ENCODE measurements at regions not wholly inside any gene's neighbourhood (a gene's known extent, or its start where the extent isn't known, plus 50 kb on each side); places are given as distances from the start of the nearest gene placed in this dataset.

DNA sequence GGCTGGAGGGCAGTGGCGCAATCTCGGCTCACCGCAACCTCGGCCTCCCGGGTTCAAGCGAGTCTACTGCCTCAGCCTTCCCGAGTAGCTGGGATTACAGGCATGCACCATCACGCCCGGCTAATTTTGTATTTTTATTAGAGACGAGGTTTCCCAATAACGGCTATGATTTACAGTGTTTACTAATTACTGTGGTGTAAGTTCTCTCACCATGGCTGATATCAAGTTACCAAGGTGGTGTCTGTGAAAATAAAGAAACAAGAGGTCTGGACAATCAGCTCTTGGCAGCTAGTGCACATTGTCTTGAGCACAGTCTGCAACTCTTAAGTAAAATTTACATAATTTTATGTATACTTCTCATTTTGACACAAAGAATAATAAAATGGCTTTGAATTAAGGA, 385.5 kb upstream of the COX7C start:
- TF ChIP-seq EP300 (conservative IDR thresholded peaks at IDR 0.05; ENCODE audit: poor library complexity, severe bottlenecking) = no peak
- TF ChIP-seq, protein P1, sequence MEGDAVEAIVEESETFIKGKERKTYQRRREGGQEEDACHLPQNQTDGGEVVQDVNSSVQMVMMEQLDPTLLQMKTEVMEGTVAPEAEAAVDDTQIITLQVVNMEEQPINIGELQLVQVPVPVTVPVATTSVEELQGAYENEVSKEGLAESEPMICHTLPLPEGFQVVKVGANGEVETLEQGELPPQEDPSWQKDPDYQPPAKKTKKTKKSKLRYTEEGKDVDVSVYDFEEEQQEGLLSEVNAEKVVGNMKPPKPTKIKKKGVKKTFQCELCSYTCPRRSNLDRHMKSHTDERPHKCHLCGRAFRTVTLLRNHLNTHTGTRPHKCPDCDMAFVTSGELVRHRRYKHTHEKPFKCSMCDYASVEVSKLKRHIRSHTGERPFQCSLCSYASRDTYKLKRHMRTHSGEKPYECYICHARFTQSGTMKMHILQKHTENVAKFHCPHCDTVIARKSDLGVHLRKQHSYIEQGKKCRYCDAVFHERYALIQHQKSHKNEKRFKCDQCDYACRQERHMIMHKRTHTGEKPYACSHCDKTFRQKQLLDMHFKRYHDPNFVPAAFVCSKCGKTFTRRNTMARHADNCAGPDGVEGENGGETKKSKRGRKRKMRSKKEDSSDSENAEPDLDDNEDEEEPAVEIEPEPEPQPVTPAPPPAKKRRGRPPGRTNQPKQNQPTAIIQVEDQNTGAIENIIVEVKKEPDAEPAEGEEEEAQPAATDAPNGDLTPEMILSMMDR (IDR thresholded peaks at IDR 0.05; ENCODE audit: poor library complexity, severe bottlenecking) = no peak

All from neural cell (in vitro differentiated cells).